ENCODE measurements at regions not wholly inside any gene's neighbourhood (a gene's known extent, or its start where the extent isn't known, plus 50 kb on each side); places are given as distances from the start of the nearest gene placed in this dataset.

DNA sequence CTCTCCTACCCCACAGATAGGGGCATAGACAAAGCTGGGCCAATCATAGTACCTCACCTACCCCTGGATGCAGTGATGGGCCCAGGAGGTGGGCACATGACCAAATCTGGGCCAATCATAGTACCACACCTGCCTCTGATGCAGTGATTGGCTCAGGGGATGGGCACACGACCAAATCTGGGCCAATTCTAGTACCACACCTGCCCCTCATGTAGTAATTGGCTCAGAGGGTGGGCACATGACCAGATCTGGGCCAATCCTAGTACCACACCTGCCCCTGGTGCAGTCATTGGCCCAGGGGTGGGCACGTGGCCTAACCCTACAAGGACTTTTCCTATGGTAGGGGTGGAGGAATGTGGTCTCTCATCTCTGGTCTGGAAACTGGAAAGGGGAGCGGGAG is 56.9 kb upstream of the MEF2A start:
- no peak for DNase-seq (ENCODE audit: low spot score)

DNA sequence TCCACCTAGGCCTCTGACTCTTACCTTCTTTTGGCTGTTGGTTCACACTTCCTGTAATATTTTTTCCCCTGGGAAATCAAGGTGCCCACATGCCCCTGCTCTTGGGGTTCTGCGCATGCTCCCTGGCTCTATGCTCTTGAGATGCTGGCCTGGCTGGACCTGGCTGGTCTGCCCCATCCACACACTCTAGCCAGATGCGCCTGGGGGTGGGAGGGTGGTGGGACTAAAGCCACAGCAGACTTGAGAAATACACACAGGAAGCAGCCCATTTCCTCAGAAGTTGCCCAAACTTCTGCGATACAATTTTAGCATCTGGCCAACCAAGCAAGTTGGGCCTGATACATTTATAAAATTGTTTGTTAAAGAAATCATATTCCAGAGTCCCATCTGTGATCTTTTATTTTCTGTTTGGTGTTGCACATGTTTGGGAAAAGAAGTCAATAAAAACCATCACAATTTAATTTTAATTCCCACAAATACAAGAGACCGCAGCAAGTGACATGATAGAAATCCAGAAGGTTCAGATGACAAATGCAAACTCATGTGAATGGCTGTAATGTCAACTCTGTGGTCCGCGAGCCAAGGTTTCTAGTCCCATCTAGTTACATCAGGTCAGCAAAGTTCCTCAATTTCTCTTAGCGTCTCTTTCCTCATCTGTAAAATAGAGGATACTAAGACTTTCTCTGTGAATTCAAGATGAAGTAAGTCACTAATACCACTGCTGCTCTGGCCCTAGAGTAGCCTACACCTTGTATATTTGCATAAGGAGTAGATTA is 55.9 kb upstream of the MEF2A start:
- DNase-seq (ENCODE audit: low spot score): no peak

DNA sequence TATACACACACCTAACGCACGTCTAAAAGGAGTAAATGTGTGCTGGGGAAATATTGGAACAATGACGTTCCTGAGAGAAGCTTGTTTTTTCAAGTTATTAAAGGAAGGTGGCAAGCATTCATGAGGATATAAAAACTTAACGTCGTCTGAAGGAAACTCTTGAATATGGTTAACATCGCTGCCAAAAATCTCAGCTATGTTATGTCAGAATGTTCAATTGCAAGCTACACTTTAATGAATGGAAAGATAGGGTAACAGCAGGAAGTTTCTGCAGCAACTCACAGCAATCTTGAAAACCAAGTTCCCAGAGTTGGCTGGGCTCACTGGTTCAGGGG is 54.3 kb upstream of the MEF2A start:
- DNase-seq (ENCODE audit: low spot score): no peak

DNA sequence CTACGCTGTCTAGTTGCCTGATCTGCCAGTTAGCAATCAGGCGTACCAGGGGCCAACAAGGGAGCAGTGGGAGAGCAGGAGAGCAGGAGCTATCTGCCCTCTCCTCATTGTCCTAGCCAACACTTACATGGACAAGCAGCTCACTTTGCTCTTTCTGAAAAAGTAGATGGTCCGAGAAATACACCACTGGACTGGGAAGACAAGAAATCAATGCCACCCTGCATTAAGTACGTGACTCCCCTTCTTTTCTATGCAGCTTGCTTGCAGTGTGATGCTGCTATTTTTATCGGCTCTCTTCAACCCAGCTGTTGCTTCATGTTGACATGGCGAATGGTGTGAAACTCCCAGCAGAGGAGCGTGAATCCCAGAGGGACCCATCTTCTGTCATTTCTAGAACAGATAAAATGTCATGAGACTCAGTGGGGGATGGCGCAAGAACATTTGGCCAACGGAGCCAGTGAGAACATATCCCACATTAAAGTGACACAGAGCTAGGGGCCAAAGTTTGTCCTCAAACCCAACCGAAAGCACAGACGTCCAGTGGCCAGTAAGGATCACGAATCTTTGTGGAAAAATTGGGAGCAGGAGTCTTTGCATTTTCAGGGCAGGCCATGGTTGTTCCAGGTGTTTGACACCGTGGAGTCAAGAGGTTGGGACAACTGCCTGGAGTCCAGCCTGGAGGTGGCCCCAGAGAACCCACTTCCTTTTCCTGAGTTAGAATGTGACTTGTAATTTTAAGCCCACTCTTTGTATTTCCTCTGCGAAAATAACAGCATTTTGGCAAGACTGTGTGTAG is 53.7 kb upstream of the MEF2A start:
- no peak for DNase-seq (ENCODE audit: low spot score)

DNA sequence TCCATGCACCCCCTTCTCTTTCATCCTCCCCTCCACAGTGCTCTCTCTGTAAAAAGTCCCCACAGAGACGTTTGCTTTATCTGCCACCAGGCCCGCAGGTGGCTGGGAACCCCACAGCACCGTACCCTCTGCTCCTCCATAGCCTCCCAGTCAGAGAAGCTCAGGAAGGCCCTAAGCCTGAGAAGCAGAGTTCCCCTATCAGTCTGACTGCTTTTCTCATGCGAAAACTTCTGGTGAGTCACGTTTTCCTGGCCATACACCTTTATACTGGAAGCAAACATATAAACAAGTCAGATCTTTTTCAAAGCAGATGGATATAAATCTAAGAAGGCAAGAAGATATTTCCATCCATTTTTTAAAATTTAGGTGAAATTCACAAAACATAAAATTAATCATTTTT is 51.5 kb upstream of the MEF2A start:
- DNase-seq (ENCODE audit: low spot score): no peak
